Lower lobe of right lung (tissue), 2 donors: ENCODE measurements at regions not wholly inside any gene's neighbourhood (a gene's known extent, or its start where the extent isn't known, plus 50 kb on each side); places are given as distances from the start of the nearest gene placed in this dataset.

Source experiments
- ATAC-seq, 2 donors: fragments of 200-7000 bp; cut with Tn5 transposase; one replicate each; pipeline ENCODE4 v1.9.1; 2020 to 2022; ENCODE audit warnings: mild to moderate bottlenecking in 2 of 2, moderate library complexity in 2 of 2
- DNase-seq: peaks from one replicate; pipeline ENCODE4 v3.0.0-alpha.2; 2020
- H3K27ac ChIP-seq: fragments of 200-600 bp; one replicate; pipeline ENCODE4 v1.8.0; 2022
- H3K27me3 ChIP-seq: fragments of 200-600 bp; one replicate; pipeline ENCODE4 v1.8.0; 2022; ENCODE audit warnings: low read depth
- H3K36me3 ChIP-seq: fragments of 200-600 bp; one replicate; pipeline ENCODE4 v1.8.0; 2022; ENCODE audit warnings: mild to moderate bottlenecking
- H3K4me1 ChIP-seq: fragments of 200-600 bp; one replicate; pipeline ENCODE4 v1.8.0; 2022
- H3K4me3 ChIP-seq: fragments of 200-600 bp; one replicate; pipeline ENCODE4 v1.8.0; 2022; ENCODE audit warnings: mild to moderate bottlenecking
- H3K9me3 ChIP-seq: fragments of 200-600 bp; one replicate; pipeline ENCODE4 v1.8.0; 2022
- CTCF ChIP-seq: fragments of 200-600 bp; IDR thresholded peaks from one replicate; pipeline ENCODE4 v1.8.0; 2022; ENCODE audit warnings: antibody characterized with exemption, mild to moderate bottlenecking
- intact Hi-C: fragments of 100-400 bp; cut with DNase I; formaldehyde crosslinking; loops from one replicate; pipeline ENCODE4 v1.11.0; 2022
- donor health status: DM: no; HTN: yes; CAD: no; lungs with severe emphysema.

GRCh38 chr17:13931111-13931526, 138.2 kb upstream of the COX10 start:
- Histone ChIP-seq H3K4me1 (peaks cover 26% of the 10 kb centered on the region), H3K36me3 (no peaks in the 10 kb centered on the region), H3K27me3 (no peaks in the 10 kb centered on the region), H3K27ac (peak overlapping the region; percentile 62), H3K4me3 (no peak overlapping the region), H3K9me3 (no peaks in the 10 kb centered on the region)
- intact Hi-C loops, result no loop called here
- ATAC-seq, result peak; percentile 65 to 86
- TF ChIP-seq CTCF, result no peak
- DNase-seq, result no peak

DNA sequence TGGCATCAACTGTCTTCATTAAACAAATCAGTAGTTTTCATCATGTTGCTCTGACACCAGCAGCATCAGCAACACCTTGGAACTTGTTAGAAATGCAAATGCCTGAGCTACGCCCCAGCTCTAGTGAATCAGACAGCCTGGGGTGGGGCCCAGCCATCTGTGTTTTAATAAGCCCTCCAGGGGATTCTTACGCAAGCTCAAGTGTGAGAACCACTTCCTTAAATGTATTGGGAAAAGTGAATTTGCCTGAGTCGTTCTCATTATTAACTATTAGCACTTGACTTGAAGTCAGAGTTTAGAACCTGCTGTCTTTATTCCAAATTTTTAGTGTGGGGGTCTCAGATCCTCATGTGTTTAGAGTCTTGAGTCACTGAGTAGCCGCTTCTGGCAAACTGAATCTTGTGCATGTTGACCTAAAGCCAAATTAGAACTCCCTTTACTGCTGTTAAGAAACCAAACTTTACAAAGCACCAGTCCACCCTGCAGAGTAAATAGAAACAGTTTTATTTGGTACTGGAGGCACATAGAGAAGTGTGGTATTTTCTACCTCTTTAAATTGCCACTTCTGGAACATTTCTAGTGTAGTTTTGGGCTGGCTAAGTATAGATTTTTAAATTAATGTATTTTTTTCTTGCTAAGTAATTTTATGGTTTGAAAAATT, 137.4 kb upstream of the COX10 start:
- peak overlapping the region; percentile 62 for H3K27ac ChIP-seq
- no peaks in the 10 kb centered on the region for H3K27me3 ChIP-seq
- peak; percentile 86 for DNase-seq
- H3K36me3 ChIP-seq, result no peaks in the 10 kb centered on the region
- ATAC-seq, result peak; percentile 91 to 92
- H3K4me1 ChIP-seq, result peaks cover 26% of the 10 kb centered on the region
- H3K9me3 ChIP-seq, result no peaks in the 10 kb centered on the region
- no peak for TF ChIP-seq CTCF
- intact Hi-C loops, result no loop called here
- no peak overlapping the region for H3K4me3 ChIP-seq

- Histone ChIP-seq H3K4me3 (no peak overlapping the region), H3K4me1 (peaks cover 26% of the 10 kb centered on the region), H3K27ac (peak overlapping the region; percentile 32), H3K9me3 (no peaks in the 10 kb centered on the region), H3K27me3 (no peaks in the 10 kb centered on the region), H3K36me3 (no peaks in the 10 kb centered on the region)
- no peak for DNase-seq
- intact Hi-C loops, result no loop called here
- TF ChIP-seq CTCF, result no peak
- ATAC-seq, result peak; percentile 57 to 67
Observed at GRCh38 chr17:13933441-13934276, 135.6 kb upstream of the COX10 start.

GRCh38 chr17:13939222-13939621, 130.1 kb upstream of the COX10 start:
- no peak for ATAC-seq
- no peak for TF ChIP-seq CTCF
- intact Hi-C loops, result no loop called here

GRCh38 chr17:13940858-13941665, 128.2 kb upstream of the COX10 start:
- peaks cover 7% of the 10 kb centered on the region for H3K9me3 ChIP-seq
- H3K4me3 ChIP-seq, result no peak overlapping the region
- ATAC-seq, result no peak
- H3K27ac ChIP-seq, result no peak overlapping the region
- no peaks in the 10 kb centered on the region for H3K27me3 ChIP-seq
- DNase-seq, result no peak
- intact Hi-C loops, result no loop called here
- no peaks in the 10 kb centered on the region for H3K36me3 ChIP-seq
- no peaks in the 10 kb centered on the region for H3K4me1 ChIP-seq
- no peak for TF ChIP-seq CTCF

More at GRCh38 chr17:13939222-13939621, 130.1 kb upstream of the COX10 start:
- no peak overlapping the region for H3K4me3 ChIP-seq
- DNase-seq, result no peak
- H3K9me3 ChIP-seq, result peaks cover 7% of the 10 kb centered on the region
- H3K4me1 ChIP-seq, result no peaks in the 10 kb centered on the region
- no peaks in the 10 kb centered on the region for H3K27me3 ChIP-seq
- H3K27ac ChIP-seq, result no peak overlapping the region
- H3K36me3 ChIP-seq, result no peaks in the 10 kb centered on the region
